ENCODE measurements at regions not wholly inside any gene's neighbourhood (a gene's known extent, or its start where the extent isn't known, plus 50 kb on each side); places are given as distances from the start of the nearest gene placed in this dataset.
A peak's percentile ranks its signal among the peaks of the same experiment; 100 is the strongest.

GRCh38 chr4:108398836-108399235 is 221.5 kb upstream of the RPL34 start:
- Histone ChIP-seq H3K4me3 (no peak overlapping the region), H3K9me3 (ENCODE audit: low read depth) (no peaks in the 10 kb centered on the region), H3K27ac (peak overlapping the region; percentile 8), H3K27me3 (no peaks in the 10 kb centered on the region), H3K36me3 (no peaks in the 10 kb centered on the region), H3K4me1 (ENCODE audit: low read depth) (peaks cover 13% of the 10 kb centered on the region)
- no peak for DNase-seq (ENCODE audit: low read depth in 1 of 2, low spot score in 1 of 2)
- TF ChIP-seq, protein P1, sequence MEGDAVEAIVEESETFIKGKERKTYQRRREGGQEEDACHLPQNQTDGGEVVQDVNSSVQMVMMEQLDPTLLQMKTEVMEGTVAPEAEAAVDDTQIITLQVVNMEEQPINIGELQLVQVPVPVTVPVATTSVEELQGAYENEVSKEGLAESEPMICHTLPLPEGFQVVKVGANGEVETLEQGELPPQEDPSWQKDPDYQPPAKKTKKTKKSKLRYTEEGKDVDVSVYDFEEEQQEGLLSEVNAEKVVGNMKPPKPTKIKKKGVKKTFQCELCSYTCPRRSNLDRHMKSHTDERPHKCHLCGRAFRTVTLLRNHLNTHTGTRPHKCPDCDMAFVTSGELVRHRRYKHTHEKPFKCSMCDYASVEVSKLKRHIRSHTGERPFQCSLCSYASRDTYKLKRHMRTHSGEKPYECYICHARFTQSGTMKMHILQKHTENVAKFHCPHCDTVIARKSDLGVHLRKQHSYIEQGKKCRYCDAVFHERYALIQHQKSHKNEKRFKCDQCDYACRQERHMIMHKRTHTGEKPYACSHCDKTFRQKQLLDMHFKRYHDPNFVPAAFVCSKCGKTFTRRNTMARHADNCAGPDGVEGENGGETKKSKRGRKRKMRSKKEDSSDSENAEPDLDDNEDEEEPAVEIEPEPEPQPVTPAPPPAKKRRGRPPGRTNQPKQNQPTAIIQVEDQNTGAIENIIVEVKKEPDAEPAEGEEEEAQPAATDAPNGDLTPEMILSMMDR (IDR thresholded peaks at IDR 0.05; ENCODE audit: low read depth, low read length) = no peak

DNA sequence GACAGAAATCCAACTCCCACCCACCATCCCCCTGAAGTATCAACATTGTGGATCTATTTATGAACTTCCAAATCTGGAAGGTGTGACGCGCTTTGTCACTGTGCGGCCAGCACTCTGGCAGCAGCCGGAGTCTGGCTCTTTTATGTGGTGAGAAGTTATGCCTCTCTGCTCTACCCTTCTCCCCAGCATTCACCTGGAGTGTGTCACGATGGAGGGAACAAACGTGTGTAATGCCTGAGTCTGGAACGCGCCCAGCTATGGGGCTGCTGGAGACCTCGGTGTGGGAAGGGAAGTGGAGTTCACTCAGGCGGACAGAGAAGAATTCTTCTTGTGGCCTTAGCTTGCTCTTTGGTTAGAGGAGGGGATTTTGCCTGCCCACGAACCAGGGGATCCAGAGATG is 222.1 kb upstream of the RPL34 start:
- Histone ChIP-seq H3K27ac (peak overlapping the region; percentile 7), H3K4me1 (ENCODE audit: low read depth) (peaks cover 11% of the 10 kb centered on the region), H3K27me3 (no peaks in the 10 kb centered on the region), H3K36me3 (no peaks in the 10 kb centered on the region), H3K9me3 (ENCODE audit: low read depth) (no peaks in the 10 kb centered on the region), H3K4me3 (no peak overlapping the region)
- no peak for DNase-seq (ENCODE audit: low read depth in 1 of 2, low spot score in 1 of 2)
- TF ChIP-seq, protein P1 (IDR thresholded peaks at IDR 0.05; ENCODE audit: low read depth, low read length) = no peak

- H3K27me3 ChIP-seq = no peaks in the 10 kb centered on the region
- no peaks in the 10 kb centered on the region for H3K9me3 ChIP-seq (ENCODE audit: low read depth)
- H3K4me3 ChIP-seq = no peak overlapping the region
- no peak for DNase-seq (ENCODE audit: low read depth in 1 of 2, low spot score in 1 of 2)
- TF ChIP-seq, protein P1 (IDR thresholded peaks at IDR 0.05; ENCODE audit: low read depth, low read length) = no peak
- H3K27ac ChIP-seq = peak overlapping the region; percentile 7
- no peaks in the 10 kb centered on the region for H3K36me3 ChIP-seq
- H3K4me1 ChIP-seq (ENCODE audit: low read depth) = peaks cover 10% of the 10 kb centered on the region
These were observed 222.5 kb upstream of the RPL34 start for GRCh38 chr4:108397850-108398249.

DNA sequence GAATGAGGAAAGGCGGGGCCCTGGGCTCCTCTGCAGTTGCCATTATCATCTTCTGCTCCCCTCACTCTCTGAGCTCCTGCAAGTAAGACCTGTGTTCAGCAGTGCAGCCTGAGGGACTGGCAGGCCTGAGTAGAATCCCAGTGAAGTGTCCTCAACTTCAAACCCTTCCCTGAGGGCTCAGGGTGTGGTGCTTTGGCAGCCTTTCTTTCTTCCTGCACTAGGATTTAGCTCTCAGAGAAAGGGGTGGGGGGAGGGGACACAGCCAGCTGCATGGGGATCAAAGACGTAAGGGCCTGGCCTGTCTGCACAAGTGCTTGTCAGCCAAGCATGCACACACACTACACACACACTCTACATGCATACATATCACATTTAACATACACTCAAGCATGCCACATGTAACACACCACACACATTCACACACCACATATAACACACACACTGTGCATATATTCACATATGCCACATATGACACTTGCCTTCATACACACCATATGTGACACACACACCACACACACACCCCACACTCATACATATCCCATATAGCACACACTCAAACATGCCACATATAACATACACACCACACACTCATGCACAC is 223.4 kb upstream of the RPL34 start:
- no peak for DNase-seq (ENCODE audit: low read depth in 1 of 2, low spot score in 1 of 2)
- peaks cover 10% of the 10 kb centered on the region for H3K4me1 ChIP-seq (ENCODE audit: low read depth)
- no peaks in the 10 kb centered on the region for H3K9me3 ChIP-seq (ENCODE audit: low read depth)
- no peaks in the 10 kb centered on the region for H3K27me3 ChIP-seq
- no peak overlapping the region for H3K27ac ChIP-seq
- H3K36me3 ChIP-seq = no peaks in the 10 kb centered on the region
- no peak overlapping the region for H3K4me3 ChIP-seq
- TF ChIP-seq, protein P1 (IDR thresholded peaks at IDR 0.05; ENCODE audit: low read depth, low read length) = no peak

DNA sequence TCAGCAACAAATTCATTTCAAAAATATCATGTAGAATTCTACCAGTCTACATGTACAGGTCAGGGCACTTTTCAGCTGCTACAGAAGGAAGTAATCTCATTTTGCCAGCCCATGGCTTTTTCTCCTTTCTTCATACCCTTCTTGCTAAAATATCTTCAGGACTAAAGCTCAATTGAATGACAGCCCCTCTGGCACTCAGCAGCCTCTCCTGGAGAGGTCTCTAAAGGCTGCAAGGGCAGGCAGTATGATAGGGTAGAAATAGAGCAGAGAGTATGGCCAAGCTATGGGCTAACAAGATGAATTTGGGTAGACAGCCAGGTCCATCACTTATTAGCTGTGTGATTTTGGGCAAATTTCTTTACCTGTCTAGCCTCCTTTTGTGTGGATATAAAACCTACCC is 224.6 kb upstream of the RPL34 start:
- Histone ChIP-seq H3K4me3 (no peak overlapping the region), H3K4me1 (ENCODE audit: low read depth) (peaks cover 10% of the 10 kb centered on the region), H3K27me3 (no peaks in the 10 kb centered on the region), H3K36me3 (no peaks in the 10 kb centered on the region), H3K9me3 (ENCODE audit: low read depth) (no peaks in the 10 kb centered on the region), H3K27ac (no peak overlapping the region)
- TF ChIP-seq, protein P1 (IDR thresholded peaks at IDR 0.05; ENCODE audit: low read depth, low read length) = no peak
- DNase-seq (ENCODE audit: low read depth in 1 of 2, low spot score in 1 of 2) = no peak

Measured in cardiac muscle cell (in vitro differentiated cells and primary cell).